Mesothelial cell of epicardium (in vitro differentiated cells): ENCODE measurements at regions not wholly inside any gene's neighbourhood (a gene's known extent, or its start where the extent isn't known, plus 50 kb on each side); places are given as distances from the start of the nearest gene placed in this dataset.

Source experiments
- DNase-seq, 2 experiments: peaks; one replicate each; pipeline ENCODE4 v3.0.0; 2021; ENCODE audit warnings: low spot score in 2 of 2; ENCODE audit not compliant: unreplicated experiment in 2 of 2
- H3K27ac Mint-ChIP-seq: 2 replicates; pipeline ENCODE4 v1.8.0; 2021; ENCODE audit warnings: mixed read lengths
- H3K27me3 Mint-ChIP-seq: 2 replicates; pipeline ENCODE4 v1.8.0; 2021; ENCODE audit warnings: low read depth, mixed read lengths
- H3K36me3 Mint-ChIP-seq: 2 replicates; pipeline ENCODE4 v1.8.0; 2021; ENCODE audit warnings: mixed read lengths
- H3K4me1 Mint-ChIP-seq: 2 replicates; pipeline ENCODE4 v1.8.0; 2021; ENCODE audit warnings: mixed read lengths
- H3K4me3 Mint-ChIP-seq: 2 replicates; pipeline ENCODE4 v1.8.0; 2021; ENCODE audit warnings: mild to moderate bottlenecking, moderate library complexity, mixed read lengths
- H3K9me3 Mint-ChIP-seq: 2 replicates; pipeline ENCODE4 v1.8.0; 2021; ENCODE audit warnings: mixed read lengths
- TF ChIP-seq, protein P1 (sequence below): fragments of 200-600 bp; sonication (generic); IDR thresholded peaks from one replicate; pipeline ENCODE4 v1.5.0; 2021; ENCODE audit warnings: antibody characterized with exemption; ENCODE audit not compliant: unreplicated experiment

DNA sequence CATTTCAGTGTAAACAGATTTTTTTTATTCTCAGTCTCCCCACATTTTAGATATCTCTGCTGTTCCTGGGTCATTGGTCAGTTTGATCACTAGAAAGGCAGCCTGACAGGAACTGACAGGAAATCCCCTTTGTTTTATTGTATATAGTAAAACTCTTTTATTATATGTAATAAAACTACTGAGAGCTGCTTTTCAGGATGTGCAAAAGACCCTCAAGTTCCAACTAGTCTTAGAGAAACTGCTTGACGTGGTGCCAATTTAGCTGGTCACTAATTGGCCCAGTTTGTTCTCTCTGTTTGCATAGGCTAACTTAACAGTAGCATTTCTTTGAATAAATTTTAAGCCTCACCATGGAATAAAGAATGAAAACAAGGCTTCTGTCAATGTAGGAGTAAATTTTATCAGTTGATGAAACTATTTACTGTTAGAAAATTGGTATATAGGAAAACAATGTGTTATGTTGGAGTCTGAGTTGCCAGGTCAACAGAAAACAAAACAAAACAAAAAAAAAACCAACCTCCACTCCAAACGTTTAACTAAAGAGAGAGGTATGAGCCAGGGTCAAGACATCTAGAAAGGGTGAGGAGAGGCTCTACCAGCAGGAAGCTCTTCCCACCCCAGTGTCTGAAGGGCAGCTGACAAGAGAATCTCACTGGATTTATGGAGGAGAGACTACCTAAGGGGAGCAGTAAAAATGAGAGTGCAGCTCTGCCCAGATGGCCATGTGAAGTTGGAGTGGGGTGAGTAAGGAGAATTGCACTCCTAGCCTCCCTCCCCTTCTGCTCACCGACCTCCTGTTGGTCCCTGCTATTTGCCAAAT lies 184.6 kb downstream of the ST6GAL2 start:
- no peaks in the 10 kb centered on the region for H3K27me3 Mint-ChIP-seq
- no peak overlapping the region for H3K27ac Mint-ChIP-seq
- no peaks in the 10 kb centered on the region for H3K36me3 Mint-ChIP-seq
- H3K9me3 Mint-ChIP-seq = peaks cover 3% of the 10 kb centered on the region
- H3K4me1 Mint-ChIP-seq = peaks cover 3% of the 10 kb centered on the region
- no peak for DNase-seq
- H3K4me3 Mint-ChIP-seq = no peak overlapping the region
- TF ChIP-seq, protein P1, sequence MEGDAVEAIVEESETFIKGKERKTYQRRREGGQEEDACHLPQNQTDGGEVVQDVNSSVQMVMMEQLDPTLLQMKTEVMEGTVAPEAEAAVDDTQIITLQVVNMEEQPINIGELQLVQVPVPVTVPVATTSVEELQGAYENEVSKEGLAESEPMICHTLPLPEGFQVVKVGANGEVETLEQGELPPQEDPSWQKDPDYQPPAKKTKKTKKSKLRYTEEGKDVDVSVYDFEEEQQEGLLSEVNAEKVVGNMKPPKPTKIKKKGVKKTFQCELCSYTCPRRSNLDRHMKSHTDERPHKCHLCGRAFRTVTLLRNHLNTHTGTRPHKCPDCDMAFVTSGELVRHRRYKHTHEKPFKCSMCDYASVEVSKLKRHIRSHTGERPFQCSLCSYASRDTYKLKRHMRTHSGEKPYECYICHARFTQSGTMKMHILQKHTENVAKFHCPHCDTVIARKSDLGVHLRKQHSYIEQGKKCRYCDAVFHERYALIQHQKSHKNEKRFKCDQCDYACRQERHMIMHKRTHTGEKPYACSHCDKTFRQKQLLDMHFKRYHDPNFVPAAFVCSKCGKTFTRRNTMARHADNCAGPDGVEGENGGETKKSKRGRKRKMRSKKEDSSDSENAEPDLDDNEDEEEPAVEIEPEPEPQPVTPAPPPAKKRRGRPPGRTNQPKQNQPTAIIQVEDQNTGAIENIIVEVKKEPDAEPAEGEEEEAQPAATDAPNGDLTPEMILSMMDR = no peak

DNA sequence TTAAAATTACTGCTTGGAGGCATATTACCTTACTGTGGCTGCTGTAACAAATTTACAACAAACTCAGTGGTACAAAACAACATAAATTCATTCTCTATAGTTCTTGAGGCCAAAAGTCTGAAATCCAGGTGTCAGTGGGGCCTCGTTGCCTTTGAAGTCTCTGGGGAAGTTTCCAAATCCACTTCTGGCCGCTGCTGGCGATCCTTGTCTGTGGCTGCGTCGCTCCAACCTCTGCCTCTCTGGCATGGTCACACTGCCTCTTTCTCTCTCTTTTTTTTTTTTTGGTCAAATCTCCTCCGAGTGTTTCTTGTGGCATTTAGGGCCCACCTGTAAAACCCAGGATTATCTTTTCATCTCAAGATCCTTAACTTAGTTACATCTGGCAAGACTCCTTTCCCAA lies 182.8 kb downstream of the ST6GAL2 start:
- H3K27ac Mint-ChIP-seq = no peak overlapping the region

DNA sequence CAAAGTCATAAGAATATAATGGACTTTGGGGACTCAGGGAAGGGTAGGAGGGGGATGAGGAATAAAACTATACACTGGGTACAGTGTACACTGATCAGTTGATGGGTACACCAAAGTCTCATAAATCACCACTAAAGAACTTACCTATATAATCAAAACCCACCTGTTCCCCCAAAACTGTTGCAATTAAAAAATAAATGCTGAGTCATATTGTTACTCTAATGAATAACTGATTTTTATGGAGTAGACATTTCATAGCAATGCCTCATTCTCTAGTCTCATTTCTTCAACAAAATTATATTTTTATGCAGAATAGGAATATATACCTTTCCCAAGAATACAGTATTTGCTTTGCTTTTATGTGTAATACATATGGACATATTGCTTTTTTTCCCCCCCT lies 181.2 kb downstream of the ST6GAL2 start:
- Mint-ChIP-seq H3K9me3 (no peaks in the 10 kb centered on the region), H3K27me3 (no peaks in the 10 kb centered on the region), H3K27ac (no peak overlapping the region), H3K4me1 (peaks cover 2% of the 10 kb centered on the region), H3K36me3 (no peaks in the 10 kb centered on the region), H3K4me3 (no peak overlapping the region)
- TF ChIP-seq, protein P1 = no peak
- DNase-seq = no peak

More for the DNA sequence above, 182.8 kb downstream of the ST6GAL2 start:
- Mint-ChIP-seq H3K9me3 (no peaks in the 10 kb centered on the region), H3K36me3 (no peaks in the 10 kb centered on the region), H3K4me3 (no peak overlapping the region), H3K27me3 (no peaks in the 10 kb centered on the region), H3K4me1 (peaks cover 2% of the 10 kb centered on the region)
- TF ChIP-seq, protein P1 = no peak
- no peak for DNase-seq

DNA sequence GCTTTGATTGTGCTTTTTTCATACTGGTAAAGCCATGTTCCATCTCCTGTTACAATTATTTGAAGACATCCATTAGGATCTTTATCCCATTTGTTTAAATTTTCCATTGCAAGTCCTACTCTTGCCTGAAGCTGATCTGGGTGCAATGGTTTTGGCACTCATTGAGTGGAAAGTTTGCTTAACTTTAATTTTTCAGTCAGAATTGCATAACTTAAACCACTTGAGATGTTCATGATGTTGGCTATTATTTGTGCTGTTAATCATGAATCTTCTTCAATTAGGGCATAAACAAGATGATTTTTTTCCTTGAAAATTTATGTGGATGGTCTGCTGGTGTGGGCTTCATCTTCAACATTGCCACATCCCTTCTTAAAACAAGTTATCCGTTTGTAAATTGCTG lies 180.1 kb downstream of the ST6GAL2 start:
- DNase-seq = no peak
- H3K4me3 Mint-ChIP-seq = no peak overlapping the region
- peaks cover 8% of the 10 kb centered on the region for H3K9me3 Mint-ChIP-seq
- no peaks in the 10 kb centered on the region for H3K27me3 Mint-ChIP-seq
- H3K4me1 Mint-ChIP-seq = no peaks in the 10 kb centered on the region
- no peaks in the 10 kb centered on the region for H3K36me3 Mint-ChIP-seq
- H3K27ac Mint-ChIP-seq = no peak overlapping the region
- TF ChIP-seq, protein P1 = no peak

DNA sequence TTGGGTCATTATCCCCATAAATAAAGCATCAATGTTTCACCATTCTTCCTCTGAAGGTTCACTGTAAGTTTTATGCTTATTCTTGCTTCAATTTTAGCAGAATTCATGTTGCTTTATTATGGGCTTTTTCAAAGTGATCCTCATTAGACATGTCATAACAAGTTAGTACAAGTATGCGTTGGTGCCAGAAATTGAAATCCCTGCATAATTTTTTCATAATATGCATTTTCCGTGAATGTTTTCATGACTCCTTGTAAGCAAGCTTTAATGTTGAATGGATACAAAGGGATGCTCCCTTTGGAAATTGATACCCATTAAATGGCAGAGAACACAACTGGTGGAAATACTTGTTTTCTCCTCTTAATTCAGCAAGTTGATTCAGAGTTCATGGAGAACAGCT lies 179.7 kb downstream of the ST6GAL2 start:
- TF ChIP-seq, protein P1 = no peak
- Mint-ChIP-seq H3K4me3 (no peak overlapping the region), H3K36me3 (no peaks in the 10 kb centered on the region), H3K27ac (no peak overlapping the region), H3K27me3 (no peaks in the 10 kb centered on the region), H3K4me1 (no peaks in the 10 kb centered on the region), H3K9me3 (peaks cover 11% of the 10 kb centered on the region)
- DNase-seq = no peak
